MCF 10A (cell line): ENCODE measurements at regions not wholly inside any gene's neighbourhood (a gene's known extent, or its start where the extent isn't known, plus 50 kb on each side); places are given as distances from the start of the nearest gene placed in this dataset.

ENCODE experiments used
- BruUV-seq: library from RNA; stranded (reverse); fragments of 400-500 nt; replicated peaks from 2 replicates; lab custom pipeline; 2021; lab: Mats Ljungman, UMichigan
- CTCF ChIA-PET: fragments of 300-600 bp; sonication (Branson Sonifier 250); formaldehyde crosslinking; extraction: SDS; loops from one replicate; lab custom pipeline; 2021; ENCODE audit warnings: antibody characterized with exemption, inconsistent platforms; lab: Yijun Ruan, JAX
- POLR2A ChIA-PET: fragments of 300-600, 350-650 bp; sonication (Branson Sonifier 250); formaldehyde crosslinking; extraction: SDS; loops from one replicate; lab custom pipeline; 2020; ENCODE audit warnings: antibody characterized with exemption, inconsistent platforms; lab: Yijun Ruan, JAX
- DNase-seq: peaks from one replicate; pipeline ENCODE4 v3.0.0-alpha.2; 2018; ENCODE audit not compliant: unreplicated experiment
- H3K27ac Mint-ChIP-seq: one replicate; pipeline ENCODE4 v1.8.0; 2022; ENCODE audit warnings: mild to moderate bottlenecking, low read depth, mixed read lengths; ENCODE audit not compliant: unreplicated experiment
- H3K27me3 Mint-ChIP-seq: one replicate; pipeline ENCODE4 v1.8.0; 2022; ENCODE audit warnings: mixed read lengths; ENCODE audit not compliant: insufficient read depth, unreplicated experiment
- H3K36me3 Mint-ChIP-seq: one replicate; pipeline ENCODE4 v1.8.0; 2022; ENCODE audit warnings: mild to moderate bottlenecking, moderate library complexity, mixed read lengths; ENCODE audit not compliant: insufficient read depth, unreplicated experiment
- H3K4me1 Mint-ChIP-seq: one replicate; pipeline ENCODE4 v1.8.0; 2022; ENCODE audit warnings: mixed read lengths; ENCODE audit not compliant: insufficient read depth, unreplicated experiment
- H3K4me3 Mint-ChIP-seq: one replicate; pipeline ENCODE4 v1.8.0; 2022; ENCODE audit warnings: mild to moderate bottlenecking, moderate library complexity, mixed read lengths; ENCODE audit not compliant: unreplicated experiment
- H3K9me3 Mint-ChIP-seq: one replicate; pipeline ENCODE4 v1.8.0; 2022; ENCODE audit warnings: mixed read lengths; ENCODE audit not compliant: unreplicated experiment
- intact Hi-C: fragments of 100-400 bp; cut with micrococcal nuclease; formaldehyde crosslinking; loops from 2 replicates; pipeline ENCODE4 v1.14.1; 2022
- TF ChIP-seq, protein P1 (sequence below): fragments of 200-600 bp; IDR thresholded peaks from one replicate; pipeline ENCODE4 v1.8.0; 2022; ENCODE audit warnings: antibody characterized with exemption, mild to moderate bottlenecking; ENCODE audit not compliant: unreplicated experiment

DNA sequence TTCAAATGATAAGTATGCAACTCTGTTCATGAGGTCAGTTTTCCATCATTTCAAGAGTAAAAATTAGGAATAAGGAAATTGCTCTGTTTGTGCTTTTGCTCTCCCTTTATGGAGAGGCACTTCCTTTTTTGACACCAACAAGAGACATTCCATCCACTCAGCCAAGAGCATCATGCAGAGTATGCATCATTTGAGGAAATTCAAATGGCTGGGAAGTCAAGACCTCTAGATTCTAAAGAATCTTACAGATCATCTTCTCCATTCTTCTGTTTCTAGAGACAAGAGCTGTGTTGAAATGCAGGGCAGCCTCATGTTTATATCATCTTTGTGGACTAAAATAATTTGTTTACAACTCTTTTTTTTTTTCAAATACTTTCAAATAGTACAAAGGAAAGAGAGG, 669.4 kb downstream of the CDH11 start:
- intact Hi-C loops: no loop called here
- POLR2A ChIA-PET: no interaction called here
- no TSS peak for BruUV-seq
- CTCF ChIA-PET: interaction anchor here (0.6 to 2.3 kb wide), 3 partner anchors 18 to 475 kb away, joined by 3 to 8 read pairs (median 6); no protein-coding TSS in a partner anchor
- Mint-ChIP-seq H3K27me3 (no peaks in the 10 kb centered on the region), H3K36me3 (peaks cover 2% of the 10 kb centered on the region), H3K9me3 (peaks cover 8% of the 10 kb centered on the region), H3K4me3 (no peak overlapping the region), H3K4me1 (peaks cover 6% of the 10 kb centered on the region), H3K27ac (no peak overlapping the region)
- DNase-seq: no peak
- TF ChIP-seq, protein P1, sequence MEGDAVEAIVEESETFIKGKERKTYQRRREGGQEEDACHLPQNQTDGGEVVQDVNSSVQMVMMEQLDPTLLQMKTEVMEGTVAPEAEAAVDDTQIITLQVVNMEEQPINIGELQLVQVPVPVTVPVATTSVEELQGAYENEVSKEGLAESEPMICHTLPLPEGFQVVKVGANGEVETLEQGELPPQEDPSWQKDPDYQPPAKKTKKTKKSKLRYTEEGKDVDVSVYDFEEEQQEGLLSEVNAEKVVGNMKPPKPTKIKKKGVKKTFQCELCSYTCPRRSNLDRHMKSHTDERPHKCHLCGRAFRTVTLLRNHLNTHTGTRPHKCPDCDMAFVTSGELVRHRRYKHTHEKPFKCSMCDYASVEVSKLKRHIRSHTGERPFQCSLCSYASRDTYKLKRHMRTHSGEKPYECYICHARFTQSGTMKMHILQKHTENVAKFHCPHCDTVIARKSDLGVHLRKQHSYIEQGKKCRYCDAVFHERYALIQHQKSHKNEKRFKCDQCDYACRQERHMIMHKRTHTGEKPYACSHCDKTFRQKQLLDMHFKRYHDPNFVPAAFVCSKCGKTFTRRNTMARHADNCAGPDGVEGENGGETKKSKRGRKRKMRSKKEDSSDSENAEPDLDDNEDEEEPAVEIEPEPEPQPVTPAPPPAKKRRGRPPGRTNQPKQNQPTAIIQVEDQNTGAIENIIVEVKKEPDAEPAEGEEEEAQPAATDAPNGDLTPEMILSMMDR: no peak

DNA sequence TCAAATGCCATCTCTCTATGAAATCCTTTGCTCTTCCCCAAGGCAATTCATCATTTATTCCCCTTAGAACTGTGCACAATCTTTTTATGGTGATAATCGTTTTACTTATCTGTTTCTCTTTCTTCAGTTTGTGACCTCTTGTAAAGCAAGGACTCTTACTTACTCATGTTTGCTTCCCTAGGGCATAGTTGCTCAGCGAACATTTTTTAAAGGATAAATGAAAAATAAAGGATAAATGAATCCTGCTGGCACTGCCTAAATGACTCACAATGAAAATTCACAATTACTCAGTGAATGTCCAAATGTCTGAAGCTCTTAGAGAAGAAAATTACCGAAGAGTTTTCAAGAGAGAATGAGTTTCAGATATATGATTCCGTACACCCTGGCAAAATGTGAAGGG, 671.7 kb downstream of the CDH11 start:
- DNase-seq: no peak
- intact Hi-C loops: no loop called here
- CTCF ChIA-PET: interaction anchor here (0.9 to 1.0 kb wide), 2 partner anchors 363 to 988 kb away, joined by 3 read pairs; no protein-coding TSS in a partner anchor

DNA sequence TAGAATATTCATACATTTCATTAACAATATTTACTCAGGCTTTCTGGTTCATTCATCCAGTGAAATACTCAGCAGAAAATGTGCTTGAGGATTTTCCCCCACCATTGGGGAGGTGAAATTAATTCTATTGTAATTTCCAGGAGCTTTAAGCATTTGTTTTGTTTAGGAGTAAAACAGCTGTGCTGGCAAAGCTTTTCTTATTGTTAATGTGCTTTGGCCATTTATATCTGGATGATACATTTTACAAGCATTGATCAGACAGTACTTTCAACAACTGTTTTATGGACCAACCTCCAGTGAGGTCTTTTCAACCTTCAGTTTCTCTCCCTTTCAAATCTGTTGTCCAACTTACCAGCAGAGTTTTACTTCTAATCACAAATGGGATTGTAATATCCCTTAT, 672.4 kb downstream of the CDH11 start:
- H3K4me1 Mint-ChIP-seq: peaks cover 11% of the 10 kb centered on the region
- ChIA-PET POLR2A (no interaction called here), CTCF (no interaction called here)
- TF ChIP-seq, protein P1: no peak
- H3K27me3 Mint-ChIP-seq: no peaks in the 10 kb centered on the region
- H3K36me3 Mint-ChIP-seq: no peaks in the 10 kb centered on the region
- no peak for DNase-seq
- no peak overlapping the region for H3K27ac Mint-ChIP-seq
- intact Hi-C loops: no loop called here
- H3K9me3 Mint-ChIP-seq: peaks cover 8% of the 10 kb centered on the region
- no TSS peak for BruUV-seq
- H3K4me3 Mint-ChIP-seq: no peak overlapping the region

More for the DNA sequence above, 671.7 kb downstream of the CDH11 start:
- Mint-ChIP-seq H3K27me3 (no peaks in the 10 kb centered on the region), H3K36me3 (no peaks in the 10 kb centered on the region), H3K27ac (no peak overlapping the region), H3K4me1 (peaks cover 11% of the 10 kb centered on the region), H3K4me3 (no peak overlapping the region), H3K9me3 (peaks cover 8% of the 10 kb centered on the region)
- no TSS peak for BruUV-seq
- POLR2A ChIA-PET: no interaction called here
- TF ChIP-seq, protein P1: no peak

DNA sequence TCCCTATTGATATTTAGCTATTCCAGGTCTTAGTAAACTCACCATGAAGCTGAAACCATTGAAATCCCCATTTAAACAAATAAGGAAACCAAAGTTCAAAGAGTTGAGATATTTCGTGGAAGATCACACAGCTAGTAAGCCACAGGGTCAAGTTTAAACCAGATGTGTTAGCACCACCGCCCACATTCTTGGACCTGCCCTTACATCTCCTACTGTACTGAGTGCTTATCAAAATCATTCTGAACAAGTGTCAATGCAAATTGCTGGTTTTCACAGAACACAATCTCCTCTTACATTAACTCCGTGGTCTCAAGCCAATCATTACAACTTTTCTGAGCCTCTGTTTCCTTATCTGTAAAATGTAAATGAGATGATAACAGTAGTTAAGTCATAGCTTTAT, 676.2 kb downstream of the CDH11 start:
- no TSS peak for BruUV-seq
- intact Hi-C loops: no loop called here
- Mint-ChIP-seq H3K4me1 (peaks cover 11% of the 10 kb centered on the region), H3K36me3 (no peaks in the 10 kb centered on the region), H3K27me3 (no peaks in the 10 kb centered on the region), H3K9me3 (peaks cover 8% of the 10 kb centered on the region), H3K4me3 (no peak overlapping the region), H3K27ac (no peak overlapping the region)
- POLR2A ChIA-PET: interaction anchor here (0.6 kb wide), 1 partner anchor 18 kb away, joined by 3 read pairs; no protein-coding TSS in a partner anchor
- no peak for DNase-seq
- CTCF ChIA-PET: interaction anchor here (1.0 kb wide), 1 partner anchor 1911 kb away, joined by 3 read pairs; no protein-coding TSS in a partner anchor
- TF ChIP-seq, protein P1: no peak
